Cardiac muscle cell (in vitro differentiated cells and primary cell): ENCODE measurements at regions not wholly inside any gene's neighbourhood (a gene's known extent, or its start where the extent isn't known, plus 50 kb on each side); places are given as distances from the start of the nearest gene placed in this dataset.

Source experiments
- DNase-seq, 2 donors: peaks; one replicate each; pipeline versions ENCODE4 v3.0.0 to v3.0.0-alpha.2; 2010 to 2017; ENCODE audit warnings: low read depth in 1 of 2, low spot score in 1 of 2
- H3K27ac ChIP-seq: fragments of 200-600 bp; sonication (generic); 2 replicates; pipeline ENCODE4 v1.5.1; 2016
- H3K27me3 ChIP-seq: fragments of 200-600 bp; sonication (generic); 2 replicates; pipeline ENCODE4 v1.6.0; 2016; ENCODE audit warnings: control low read depth
- H3K36me3 ChIP-seq: fragments of 200-600 bp; sonication (generic); 2 replicates; pipeline ENCODE4 v1.5.1; 2016; ENCODE audit warnings: control low read depth
- H3K4me1 ChIP-seq: fragments of 200-600 bp; sonication (generic); 2 replicates; pipeline ENCODE4 v1.8.1; 2017; ENCODE audit warnings: low read depth, mild to moderate bottlenecking, mixed run types
- H3K4me3 ChIP-seq: fragments of 200-600 bp; sonication (generic); 2 replicates; pipeline ENCODE4 v1.5.1; 2016; ENCODE audit warnings: mild to moderate bottlenecking
- H3K9me3 ChIP-seq: fragments of 200-600 bp; sonication (generic); 2 replicates; pipeline ENCODE4 v1.5.1; 2017; ENCODE audit warnings: low read depth, mild to moderate bottlenecking, control low read depth
- CTCF ChIP-seq: IDR thresholded peaks from 2 replicates; pipeline ENCODE4 v1.5.1; 2012; ENCODE audit warnings: low read depth, mild to moderate bottlenecking, low read length

GRCh38 chr18:73986711-73987110, 160.9 kb downstream of the FBXO15 start:
- no peak for TF ChIP-seq CTCF

GRCh38 chr18:73985855-73986625, 161.6 kb downstream of the FBXO15 start:
- Histone ChIP-seq H3K4me1 (no peaks in the 10 kb centered on the region), H3K4me3 (no peak overlapping the region), H3K27ac (no peak overlapping the region), H3K9me3 (no peaks in the 10 kb centered on the region), H3K36me3 (no peaks in the 10 kb centered on the region), H3K27me3 (no peaks in the 10 kb centered on the region)
- no peak for DNase-seq
- no peak for TF ChIP-seq CTCF

More at GRCh38 chr18:73986711-73987110, 160.9 kb downstream of the FBXO15 start:
- no peak for DNase-seq
- Histone ChIP-seq H3K27me3 (no peaks in the 10 kb centered on the region), H3K4me1 (no peaks in the 10 kb centered on the region), H3K36me3 (no peaks in the 10 kb centered on the region), H3K27ac (no peak overlapping the region), H3K9me3 (no peaks in the 10 kb centered on the region), H3K4me3 (no peak overlapping the region)

- H3K9me3 ChIP-seq, result no peaks in the 10 kb centered on the region
- H3K27me3 ChIP-seq, result no peaks in the 10 kb centered on the region
- H3K4me3 ChIP-seq, result no peak overlapping the region
- no peaks in the 10 kb centered on the region for H3K4me1 ChIP-seq
- no peak for TF ChIP-seq CTCF
- DNase-seq, result no peak
- H3K27ac ChIP-seq, result no peak overlapping the region
- no peaks in the 10 kb centered on the region for H3K36me3 ChIP-seq
Observed at GRCh38 chr18:73983970-73984369, 163.7 kb downstream of the FBXO15 start.

GRCh38 chr18:73983496-73983895, 164.1 kb downstream of the FBXO15 start:
- no peaks in the 10 kb centered on the region for H3K27me3 ChIP-seq
- H3K9me3 ChIP-seq, result no peaks in the 10 kb centered on the region
- no peak for TF ChIP-seq CTCF
- no peaks in the 10 kb centered on the region for H3K4me1 ChIP-seq
- no peak overlapping the region for H3K27ac ChIP-seq
- DNase-seq, result no peak
- no peak overlapping the region for H3K4me3 ChIP-seq
- no peaks in the 10 kb centered on the region for H3K36me3 ChIP-seq

GRCh38 chr18:73981796-73982195, 165.8 kb downstream of the FBXO15 start:
- H3K4me1 ChIP-seq, result no peaks in the 10 kb centered on the region
- H3K4me3 ChIP-seq, result no peak overlapping the region
- H3K27ac ChIP-seq, result no peak overlapping the region
- DNase-seq, result no peak
- TF ChIP-seq CTCF, result no peak
- H3K36me3 ChIP-seq, result no peaks in the 10 kb centered on the region
- no peaks in the 10 kb centered on the region for H3K27me3 ChIP-seq
- no peaks in the 10 kb centered on the region for H3K9me3 ChIP-seq
